H1 (cell line): ENCODE measurements at regions not wholly inside any gene's neighbourhood (a gene's known extent, or its start where the extent isn't known, plus 50 kb on each side); places are given as distances from the start of the nearest gene placed in this dataset.

Source experiments
- CTCF ChIA-PET: fragments of 300-600 bp; sonication (Branson Sonifier 250); formaldehyde crosslinking; loops from one replicate; lab custom pipeline; 2021; ENCODE audit not compliant: partially characterized antibody; lab: Charles Lee
- POLR2A ChIA-PET: fragments of 300-600 bp; sonication (Branson Sonifier 250); formaldehyde crosslinking; loops from one replicate; lab custom pipeline; 2021; ENCODE audit warnings: inconsistent platforms; ENCODE audit not compliant: partially characterized antibody; lab: Charles Lee
- DNase-seq, 2 experiments: peaks; one replicate each; pipeline versions ENCODE4 v3.0.0 to v3.0.0-alpha.2; 2010 to 2022; ENCODE audit warnings: low spot score in 2 of 2, low read depth in 1 of 2, mixed read lengths in 1 of 2
- FAIRE-seq: peaks from 2 replicates; lab custom pipeline; 2011; peaks lifted over from hg19 to GRCh38; lab: Jason Lieb, UNC
- H2AFZ ChIP-seq: 2 replicates; pipeline ENCODE4 v1.8.1; 2012; ENCODE audit warnings: low read length, inconsistent platforms
- H2AK5ac ChIP-seq: 2 replicates; pipeline ENCODE4 v1.6.1; 2013; ENCODE audit warnings: low read depth, low read length
- H2BK120ac ChIP-seq: replicated peaks from 2 replicates; pipeline ENCODE3; 2013; ENCODE audit warnings: low read depth, low read length, inconsistent platforms
- H2BK12ac ChIP-seq: 2 replicates; pipeline ENCODE4 v1.6.1; 2013; ENCODE audit warnings: low read depth, low read length
- H2BK15ac ChIP-seq: 2 replicates; pipeline ENCODE4 v1.6.1; 2013; ENCODE audit warnings: low read length
- H2BK20ac ChIP-seq: 2 replicates; pipeline ENCODE4 v1.6.1; 2013; ENCODE audit warnings: low read length
- H2BK5ac ChIP-seq: 2 replicates; pipeline ENCODE4 v1.6.1; 2013; ENCODE audit warnings: low read depth, low read length
- H3K14ac ChIP-seq: 2 replicates; pipeline ENCODE4 v1.6.1; 2013; ENCODE audit warnings: inconsistent platforms; ENCODE audit not compliant: insufficient read length
- H3K18ac ChIP-seq: 2 replicates; pipeline ENCODE4 v1.6.1; 2013; ENCODE audit warnings: low read length; ENCODE audit errors: extremely low read depth
- H3K23ac ChIP-seq: 2 replicates; pipeline ENCODE4 v1.6.1; 2013; ENCODE audit warnings: inconsistent platforms; ENCODE audit not compliant: insufficient read length
- H3K23me2 ChIP-seq: 2 replicates; pipeline ENCODE4 v1.6.1; 2013; ENCODE audit warnings: low read depth, low read length
- H3K27ac ChIP-seq: 2 replicates; pipeline ENCODE4 v1.6.1; 2011; ENCODE audit warnings: low read depth, low read length, inconsistent platforms
- H3K27me3 ChIP-seq, 4 experiments: replicated peaks in 1 of 4; 1 replicate in 1 of 4; 2 replicates in 3 of 4; pipeline versions ENCODE4 v1.6.1 to v1.8.1; 2011 to 2013; ENCODE audit warnings: low read length in 3 of 4, mild to moderate bottlenecking in 3 of 4, inconsistent platforms in 2 of 4, mixed read lengths in 2 of 4, moderate library complexity in 1 of 4; ENCODE audit not compliant: control insufficient read depth in 3 of 4, insufficient read depth in 3 of 4; ENCODE audit errors: extremely low read depth in 1 of 4
- H3K36me3 ChIP-seq, 4 experiments: 2 replicates each; pipeline versions ENCODE4 v1.6.1 to v1.8.1; 2011 to 2013; ENCODE audit warnings: mild to moderate bottlenecking in 4 of 4, low read length in 3 of 4, moderate library complexity in 2 of 4, control low read depth in 1 of 4, inconsistent platforms in 1 of 4; ENCODE audit not compliant: insufficient read depth in 4 of 4, control insufficient read depth in 2 of 4
- H3K4ac ChIP-seq: replicated peaks from 2 replicates; pipeline ENCODE3; 2013; ENCODE audit warnings: low read length, low read depth, mixed read lengths, inconsistent platforms; ENCODE audit not compliant: insufficient read length
- H3K4me1 ChIP-seq, 4 experiments: replicated peaks in 1 of 4; 1 replicate in 1 of 4; 2 replicates in 3 of 4; pipeline versions ENCODE4 v1.6.1 to v1.8.1; 2011 to 2013; ENCODE audit warnings: low read length in 3 of 4, inconsistent platforms in 2 of 4, mixed read lengths in 1 of 4; ENCODE audit not compliant: insufficient read depth in 4 of 4, control insufficient read depth in 3 of 4
- H3K4me2 ChIP-seq, 2 experiments: 2 replicates each; pipeline versions ENCODE4 v1.6.1 to v1.8.1; 2011 to 2013; ENCODE audit warnings: low read depth in 2 of 2, low read length in 2 of 2, control low read depth in 1 of 2, inconsistent platforms in 1 of 2, mild to moderate bottlenecking in 1 of 2; ENCODE audit not compliant: insufficient read depth in 1 of 2
- H3K4me3 ChIP-seq, 4 experiments: fragments of 200-600, 300-600 bp in 1 of 4; sonication (generic), shearing (Covaris generic), sonication (Bioruptor Twin) in 1 of 4; 2 replicates each; pipeline versions ENCODE4 v1.5.1 to v1.8.1; 2011 to 2016; ENCODE audit warnings: low read length in 4 of 4, low read depth in 3 of 4, control low read depth in 2 of 4, inconsistent platforms in 2 of 4, mild to moderate bottlenecking in 2 of 4, mixed read lengths in 1 of 4, moderate library complexity in 1 of 4; ENCODE audit not compliant: insufficient read depth in 2 of 4; ENCODE audit errors: extremely low read depth in 1 of 4
- H3K56ac ChIP-seq: replicated peaks from 2 replicates; pipeline ENCODE3; 2013; ENCODE audit warnings: low read depth, mild to moderate bottlenecking, mixed read lengths, low read length, inconsistent platforms; ENCODE audit not compliant: insufficient read length
- H3K79me1 ChIP-seq: 2 replicates; pipeline ENCODE4 v1.6.1; 2013; ENCODE audit warnings: low read depth, low read length, control low read depth
- H3K79me2 ChIP-seq, 2 experiments: 2 replicates each; pipeline versions ENCODE4 v1.6.1 to v1.8.1; 2012 to 2013; ENCODE audit warnings: low read length in 2 of 2, mild to moderate bottlenecking in 2 of 2, inconsistent platforms in 1 of 2; ENCODE audit not compliant: insufficient read depth in 2 of 2, control insufficient read depth in 1 of 2
- H3K9ac ChIP-seq, 4 experiments: replicated peaks in 1 of 4; 1 replicate in 1 of 4; 2 replicates in 3 of 4; pipeline versions ENCODE4 v1.6.1 to v1.8.1; 2011 to 2013; ENCODE audit warnings: low read depth in 3 of 4, low read length in 3 of 4, control low read depth in 2 of 4, mild to moderate bottlenecking in 2 of 4, moderate library complexity in 2 of 4, inconsistent platforms in 1 of 4; ENCODE audit errors: extremely low read depth in 1 of 4
- H3K9me3 ChIP-seq, 2 experiments: 2 replicates each; pipeline versions ENCODE4 v1.6.1 to v1.8.1; 2012 to 2013; ENCODE audit warnings: mild to moderate bottlenecking in 2 of 2, moderate library complexity in 2 of 2, control low read depth in 1 of 2, inconsistent platforms in 1 of 2, low read depth in 1 of 2, low read length in 1 of 2, mixed read lengths in 1 of 2; ENCODE audit not compliant: insufficient read depth in 2 of 2
- H4K20me1 ChIP-seq, 2 experiments: replicated peaks in 1 of 2; 2 replicates each; pipeline versions ENCODE3 to v1.8.1; 2011 to 2013; ENCODE audit warnings: inconsistent platforms in 2 of 2, low read length in 2 of 2, mild to moderate bottlenecking in 1 of 2; ENCODE audit not compliant: insufficient read depth in 2 of 2, control insufficient read depth in 1 of 2
- H4K5ac ChIP-seq: 2 replicates; pipeline ENCODE4 v1.6.1; 2013; ENCODE audit warnings: low read length, low read depth, mixed read lengths, inconsistent platforms; ENCODE audit not compliant: insufficient read length
- H4K8ac ChIP-seq: 2 replicates; pipeline ENCODE4 v1.8.0; 2013; ENCODE audit warnings: mild to moderate bottlenecking, moderate library complexity, low read length, inconsistent platforms; ENCODE audit not compliant: insufficient read depth; ENCODE audit errors: extremely low read depth
- H4K91ac ChIP-seq: replicated peaks from 2 replicates; pipeline ENCODE3; 2013; ENCODE audit warnings: low read length, mixed read lengths, inconsistent platforms; ENCODE audit not compliant: insufficient read length
- FOSL1 ChIP-seq: IDR thresholded peaks from 2 replicates; pipeline ENCODE4 v1.6.1; 2011; ENCODE audit warnings: mild to moderate bottlenecking, low read depth, low read length, moderate library complexity; ENCODE audit not compliant: insufficient read depth
- JUND ChIP-seq: IDR thresholded peaks from 2 replicates; pipeline ENCODE4 v1.6.1; 2011; ENCODE audit warnings: mild to moderate bottlenecking, improper control_type of control experiment, low read length
- WGBS, 2 experiments: shearing (Covaris generic) in 1 of 2; methylation state at CpG; one replicate each; pipeline versions ENCODE4 v1.1.6 to v1.1.7; 2013 to 2015; ENCODE audit warnings: low lambda C conversion rate in 2 of 2, mixed read lengths in 2 of 2, inconsistent platforms in 1 of 2, low coverage in 1 of 2, missing lambda C conversion rate in 1 of 2; ENCODE audit not compliant: insufficient replicate concordance in 2 of 2, insufficient coverage in 1 of 2, insufficient read length in 1 of 2; ENCODE audit errors: extremely low coverage in 1 of 2, missing lambda C conversion rate in 1 of 2; 5-methylcytosine and 5-hydroxymethylcytosine counted together
- TF ChIP-seq, protein P1 (sequence below): IDR thresholded peaks from 2 replicates; pipeline ENCODE4 v1.6.1; 2011; ENCODE audit warnings: low read length, improper control_type of control experiment

DNA sequence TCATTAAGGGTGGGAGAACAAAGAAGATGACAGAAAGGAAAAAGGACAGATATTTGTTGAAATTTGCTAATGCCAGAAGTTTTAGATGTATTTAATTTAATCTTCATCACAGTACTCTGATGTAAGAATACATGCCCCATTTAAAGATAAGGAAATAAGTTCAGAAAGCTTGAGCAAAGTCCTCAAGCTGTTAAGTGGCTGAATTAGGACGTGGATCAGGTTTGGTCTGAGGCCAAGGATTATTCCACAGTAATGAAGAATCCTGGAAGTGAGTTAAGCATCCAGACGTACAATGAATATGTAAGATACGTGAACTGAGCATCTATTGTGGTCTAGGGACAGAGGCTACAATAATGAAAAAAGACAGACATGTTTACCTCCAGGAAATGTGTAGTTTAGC, 671.3 kb downstream of the PRELID2 start:
- no peak overlapping the region for H2AK5ac ChIP-seq
- no peaks in the 10 kb centered on the region for H3K79me1 ChIP-seq
- H3K27me3 ChIP-seq: peaks cover 1 to 14% (median 2%) of the 10 kb centered on the region in 4 experiments; a peak in 3 of 7 replicates
- FAIRE-seq (no peak), DNase-seq (no peak)
- H3K36me3 ChIP-seq: no peaks in the 10 kb centered on the region
- H3K23me2 ChIP-seq: no peaks in the 10 kb centered on the region; the same call in 1 of the 2 replicates
- H2AFZ ChIP-seq: no peak overlapping the region
- no peak overlapping the region for H4K91ac ChIP-seq
- H4K20me1 ChIP-seq: no peaks in the 10 kb centered on the region
- TF ChIP-seq FOSL1: no peak
- TF ChIP-seq JUND: no peak
- TF ChIP-seq, protein P1, sequence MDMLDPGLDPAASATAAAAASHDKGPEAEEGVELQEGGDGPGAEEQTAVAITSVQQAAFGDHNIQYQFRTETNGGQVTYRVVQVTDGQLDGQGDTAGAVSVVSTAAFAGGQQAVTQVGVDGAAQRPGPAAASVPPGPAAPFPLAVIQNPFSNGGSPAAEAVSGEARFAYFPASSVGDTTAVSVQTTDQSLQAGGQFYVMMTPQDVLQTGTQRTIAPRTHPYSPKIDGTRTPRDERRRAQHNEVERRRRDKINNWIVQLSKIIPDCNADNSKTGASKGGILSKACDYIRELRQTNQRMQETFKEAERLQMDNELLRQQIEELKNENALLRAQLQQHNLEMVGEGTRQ: no peak
- no peak overlapping the region for H2BK15ac ChIP-seq
- H2BK5ac ChIP-seq: no peak overlapping the region
- no peak overlapping the region; a peak in 1 of 7 replicates for H3K9ac ChIP-seq
- no peak overlapping the region for H4K8ac ChIP-seq
- H3K18ac ChIP-seq: no peak overlapping the region
- H3K79me2 ChIP-seq: no peaks in the 10 kb centered on the region
- H3K4me3 ChIP-seq: no peak overlapping the region
- H2BK120ac ChIP-seq: no peak overlapping the region
- POLR2A ChIA-PET: no interaction called here
- WGBS, 2 experiments: 89% methylated on average over 3 of the region's 3 CpGs; no CpG with 5 or more reads in 1 of the 2 experiments
- no peak overlapping the region for H3K56ac ChIP-seq
- H3K14ac ChIP-seq: no peak overlapping the region
- no peak overlapping the region for H2BK20ac ChIP-seq
- no peak overlapping the region for H3K27ac ChIP-seq
- CTCF ChIA-PET: interaction anchor here (1.1 to 1.3 kb wide), 2 partner anchors 8 to 75 kb away, joined by 3 to 4 read pairs; no protein-coding TSS in a partner anchor
- H3K4me1 ChIP-seq: peaks cover 0 to 3% (median under 1%) of the 10 kb centered on the region in 4 experiments; a peak in 2 of 7 replicates
- H2BK12ac ChIP-seq: no peak overlapping the region
- H3K9me3 ChIP-seq: no peaks in the 10 kb centered on the region
- H3K4ac ChIP-seq: no peak overlapping the region
- H3K4me2 ChIP-seq: no peak overlapping the region
- H3K23ac ChIP-seq: no peak overlapping the region
- H4K5ac ChIP-seq: no peak overlapping the region
